Activated CD8-positive, alpha-beta T cell treated with anti-CD3 and anti-CD28 coated beads for 36 hours (primary cell): ENCODE measurements at regions not wholly inside any gene's neighbourhood (a gene's known extent, or its start where the extent isn't known, plus 50 kb on each side); places are given as distances from the start of the nearest gene placed in this dataset.

Experiments
- ATAC-seq: fragments of 200-7000 bp; cut with Tn5 transposase; one replicate; pipeline ENCODE4 v1.10.0; 2021; ENCODE audit warnings: mild to moderate bottlenecking, moderate library complexity
- CTCF ChIA-PET: fragments of 350-600 bp; sonication (Branson Sonifier 250); formaldehyde crosslinking; loops from one replicate; lab custom pipeline; 2021; ENCODE audit warnings: antibody characterized with exemption; lab: Charles Lee
- POLR2A ChIA-PET: fragments of 350-600 bp; sonication (Branson Sonifier 250); formaldehyde crosslinking; loops from one replicate; lab custom pipeline; 2021; ENCODE audit warnings: antibody characterized with exemption; lab: Charles Lee
- DNase-seq: peaks from one replicate; pipeline ENCODE4 v3.0.0-alpha.2; 2020
- H3K27ac Mint-ChIP-seq: one replicate; pipeline ENCODE4 v1.8.0; 2021; ENCODE audit warnings: mild to moderate bottlenecking, mixed read lengths
- H3K27me3 Mint-ChIP-seq: one replicate; pipeline ENCODE4 v1.8.0; 2021; ENCODE audit warnings: mixed read lengths
- H3K36me3 Mint-ChIP-seq: one replicate; pipeline ENCODE4 v1.8.0; 2021; ENCODE audit warnings: low read depth, mixed read lengths
- H3K4me1 Mint-ChIP-seq: one replicate; pipeline ENCODE4 v1.8.0; 2021; ENCODE audit warnings: low read depth, mixed read lengths
- H3K4me3 Mint-ChIP-seq: one replicate; pipeline ENCODE4 v1.8.0; 2021; ENCODE audit warnings: mild to moderate bottlenecking, moderate library complexity, mixed read lengths
- H3K9me3 Mint-ChIP-seq: one replicate; pipeline ENCODE4 v1.8.0; 2021; ENCODE audit warnings: mixed read lengths
- intact Hi-C: fragments of 100-400 bp; cut with micrococcal nuclease; formaldehyde crosslinking; loops from one replicate; pipeline ENCODE4 v1.10.0; 2022
- TF ChIP-seq, protein P1 (sequence below): fragments of 200-600 bp; IDR thresholded peaks from one replicate; pipeline ENCODE4 v1.8.0; 2022; ENCODE audit warnings: antibody characterized with exemption, mild to moderate bottlenecking

DNA sequence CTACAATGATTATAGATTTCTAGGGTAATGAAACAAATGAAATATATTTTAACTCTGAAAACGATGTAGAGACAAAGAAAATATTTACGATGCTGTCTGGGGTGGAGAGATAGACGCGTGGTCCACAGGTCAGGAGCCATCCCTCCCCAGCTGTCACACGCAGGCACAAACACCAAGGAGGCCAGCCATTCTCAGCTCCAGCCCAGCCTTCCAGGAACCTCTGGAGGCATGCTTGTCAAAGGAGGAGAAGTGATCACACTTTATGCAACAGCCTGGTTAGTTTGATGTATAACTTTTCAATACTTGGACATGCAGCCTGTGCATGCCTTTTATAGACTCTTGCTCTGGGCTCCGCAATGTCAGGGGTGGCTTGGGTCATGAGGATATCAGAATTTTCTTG, 391.5 kb upstream of the MGMT start:
- Mint-ChIP-seq H3K9me3 (peaks cover 5% of the 10 kb centered on the region), H3K36me3 (no peaks in the 10 kb centered on the region), H3K4me3 (no peak overlapping the region), H3K27me3 (no peaks in the 10 kb centered on the region), H3K4me1 (peaks cover 6% of the 10 kb centered on the region), H3K27ac (no peak overlapping the region)
- ATAC-seq (no peak), DNase-seq (no peak)
- POLR2A ChIA-PET = no interaction called here
- CTCF ChIA-PET = no interaction called here
- TF ChIP-seq, protein P1, sequence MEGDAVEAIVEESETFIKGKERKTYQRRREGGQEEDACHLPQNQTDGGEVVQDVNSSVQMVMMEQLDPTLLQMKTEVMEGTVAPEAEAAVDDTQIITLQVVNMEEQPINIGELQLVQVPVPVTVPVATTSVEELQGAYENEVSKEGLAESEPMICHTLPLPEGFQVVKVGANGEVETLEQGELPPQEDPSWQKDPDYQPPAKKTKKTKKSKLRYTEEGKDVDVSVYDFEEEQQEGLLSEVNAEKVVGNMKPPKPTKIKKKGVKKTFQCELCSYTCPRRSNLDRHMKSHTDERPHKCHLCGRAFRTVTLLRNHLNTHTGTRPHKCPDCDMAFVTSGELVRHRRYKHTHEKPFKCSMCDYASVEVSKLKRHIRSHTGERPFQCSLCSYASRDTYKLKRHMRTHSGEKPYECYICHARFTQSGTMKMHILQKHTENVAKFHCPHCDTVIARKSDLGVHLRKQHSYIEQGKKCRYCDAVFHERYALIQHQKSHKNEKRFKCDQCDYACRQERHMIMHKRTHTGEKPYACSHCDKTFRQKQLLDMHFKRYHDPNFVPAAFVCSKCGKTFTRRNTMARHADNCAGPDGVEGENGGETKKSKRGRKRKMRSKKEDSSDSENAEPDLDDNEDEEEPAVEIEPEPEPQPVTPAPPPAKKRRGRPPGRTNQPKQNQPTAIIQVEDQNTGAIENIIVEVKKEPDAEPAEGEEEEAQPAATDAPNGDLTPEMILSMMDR = no peak
- intact Hi-C loops = no loop called here

DNA sequence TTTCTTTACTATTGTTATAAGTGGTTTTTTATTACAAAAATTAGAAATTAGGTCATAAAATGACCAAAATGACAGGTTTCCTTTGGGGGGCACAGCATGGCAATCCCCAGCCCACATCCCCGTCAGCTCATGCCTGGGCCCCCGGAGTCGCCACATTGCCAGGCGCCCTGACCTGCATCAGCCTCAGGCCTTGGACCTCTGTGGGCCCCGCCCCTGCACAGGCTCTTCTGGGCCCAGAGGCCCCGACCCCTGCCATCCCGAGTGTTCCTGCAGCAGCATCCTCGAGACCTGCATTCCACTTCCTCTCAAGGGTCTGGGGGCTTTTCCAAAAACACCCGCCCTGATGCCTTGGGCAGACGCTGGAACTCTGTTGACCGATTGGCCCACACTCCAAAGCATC, 391.1 kb upstream of the MGMT start:
- Mint-ChIP-seq H3K4me1 (peaks cover 6% of the 10 kb centered on the region), H3K4me3 (no peak overlapping the region), H3K27me3 (no peaks in the 10 kb centered on the region), H3K36me3 (no peaks in the 10 kb centered on the region), H3K27ac (no peak overlapping the region), H3K9me3 (peaks cover 8% of the 10 kb centered on the region)
- ChIA-PET POLR2A (no interaction called here), CTCF (no interaction called here)
- no peak for ATAC-seq
- no peak for DNase-seq
- intact Hi-C loops = no loop called here
- TF ChIP-seq, protein P1 = no peak

DNA sequence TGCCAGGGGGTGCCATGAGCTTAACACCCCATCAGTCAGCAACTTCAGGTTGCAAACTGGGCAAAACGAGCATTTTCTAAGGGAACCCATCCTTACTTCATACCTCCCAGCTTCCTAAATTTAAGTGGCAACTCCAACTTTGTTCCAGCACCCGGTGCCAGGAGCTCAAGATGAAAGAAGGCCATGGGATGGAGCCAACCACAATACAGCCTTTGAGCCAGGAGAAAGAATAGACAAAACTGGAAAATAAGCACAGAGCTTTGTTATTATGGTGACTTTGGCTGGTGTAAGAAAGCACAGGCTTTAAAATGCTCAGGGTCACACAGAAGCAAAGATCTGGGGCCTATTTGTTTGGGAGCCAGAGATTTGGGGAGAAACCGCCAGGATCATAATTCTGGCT, 388.7 kb upstream of the MGMT start:
- H3K9me3 Mint-ChIP-seq = peaks cover 10% of the 10 kb centered on the region
- CTCF ChIA-PET = no interaction called here
- no peak for DNase-seq

DNA sequence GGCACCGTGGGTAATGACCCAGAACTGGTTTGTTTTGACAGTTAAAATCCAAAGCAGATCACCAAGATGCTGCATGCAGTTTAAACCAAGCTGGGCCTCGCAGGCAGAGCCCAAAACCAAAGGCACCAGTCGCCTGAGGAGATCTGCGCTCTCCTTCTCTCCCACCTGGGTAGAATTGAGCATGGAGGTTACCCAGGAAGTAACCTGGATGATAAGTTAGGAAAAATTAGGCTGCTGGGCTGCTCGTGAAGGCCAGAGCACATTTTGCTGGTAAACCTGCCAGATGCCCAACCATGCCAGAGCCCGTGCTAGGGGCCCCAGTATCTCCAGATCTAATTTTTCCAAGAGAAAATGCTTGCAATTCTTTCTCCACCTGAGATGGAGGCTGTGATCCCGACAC, 388.3 kb upstream of the MGMT start:
- POLR2A ChIA-PET = no interaction called here
- TF ChIP-seq, protein P1 = no peak
- peaks cover 10% of the 10 kb centered on the region for H3K9me3 Mint-ChIP-seq
- intact Hi-C loops = no loop called here
- DNase-seq (no peak), ATAC-seq (no peak)
- H3K4me3 Mint-ChIP-seq = no peak overlapping the region
- H3K27ac Mint-ChIP-seq = no peak overlapping the region
- H3K4me1 Mint-ChIP-seq = no peaks in the 10 kb centered on the region
- H3K27me3 Mint-ChIP-seq = no peaks in the 10 kb centered on the region
- no peaks in the 10 kb centered on the region for H3K36me3 Mint-ChIP-seq
- CTCF ChIA-PET = no interaction called here

More for the DNA sequence above, 388.7 kb upstream of the MGMT start:
- no peak for ATAC-seq
- Mint-ChIP-seq H3K36me3 (no peaks in the 10 kb centered on the region), H3K27ac (no peak overlapping the region), H3K4me3 (no peak overlapping the region), H3K4me1 (no peaks in the 10 kb centered on the region), H3K27me3 (no peaks in the 10 kb centered on the region)
- TF ChIP-seq, protein P1 = no peak
- POLR2A ChIA-PET = no interaction called here
- intact Hi-C loops = no loop called here

DNA sequence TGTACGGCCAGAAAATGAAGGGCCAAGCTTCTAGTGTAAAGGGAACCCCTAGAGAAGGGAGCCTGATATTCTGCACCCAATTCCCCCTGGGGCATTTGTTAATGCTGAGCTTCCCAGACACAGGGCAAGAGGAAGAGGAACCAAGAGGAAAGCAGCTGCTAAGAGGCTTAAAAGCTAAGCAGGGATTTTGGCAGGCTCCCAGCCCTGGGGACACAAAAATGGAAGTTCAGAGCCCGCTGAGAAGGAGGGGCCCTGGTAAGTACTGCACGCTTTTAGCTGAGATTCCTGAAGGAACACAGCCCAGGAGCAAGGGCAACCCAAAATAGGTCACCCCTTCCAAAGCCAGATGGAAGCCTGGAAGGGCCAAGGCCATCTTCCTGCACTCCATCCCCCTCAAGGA, 387.3 kb upstream of the MGMT start:
- H3K4me1 Mint-ChIP-seq = no peaks in the 10 kb centered on the region
- POLR2A ChIA-PET = no interaction called here
- ATAC-seq (no peak), DNase-seq (no peak)
- CTCF ChIA-PET = no interaction called here
- TF ChIP-seq, protein P1 = no peak
- intact Hi-C loops = no loop called here
- no peaks in the 10 kb centered on the region for H3K27me3 Mint-ChIP-seq
- H3K27ac Mint-ChIP-seq = no peak overlapping the region
- peaks cover 11% of the 10 kb centered on the region for H3K9me3 Mint-ChIP-seq
- no peak overlapping the region for H3K4me3 Mint-ChIP-seq
- no peaks in the 10 kb centered on the region for H3K36me3 Mint-ChIP-seq
